ENCODE measurements at regions not wholly inside any gene's neighbourhood (a gene's known extent, or its start where the extent isn't known, plus 50 kb on each side); places are given as distances from the start of the nearest gene placed in this dataset.

GRCh38 chr5:68730220-68730978, 363.4 kb upstream of the SLC30A5 start (continued):
- TF ChIP-seq YY1 (IDR thresholded peaks at IDR 0.05; ENCODE audit: low read depth): no peak
- TF ChIP-seq FOXJ3 (CRISPR knock-in tag; IDR thresholded peaks at IDR 0.05): no peak
- TF ChIP-seq MAX (IDR thresholded peaks at IDR 0.05; ENCODE audit: low read depth): no peak
- no peak for TF ChIP-seq CTCF (IDR thresholded peaks at IDR 0.05)
- no peak for TF ChIP-seq FOXM1 (IDR thresholded peaks at IDR 0.05; ENCODE audit: low read depth)
- no peak for TF ChIP-seq TAF1 (IDR thresholded peaks at IDR 0.05; ENCODE audit: borderline replicate concordance, low read depth, low read length)
- no peak for TF ChIP-seq SIN3A (IDR thresholded peaks at IDR 0.05; ENCODE audit: borderline replicate concordance, low read depth, low read length)
- peak; percentile 19 for TF ChIP-seq CHD2 (IDR thresholded peaks at IDR 0.05; ENCODE audit: low read length, partially characterized antibody)
- TF ChIP-seq MXI1 (IDR thresholded peaks at IDR 0.05; ENCODE audit: low read depth, low read length): no peak

GRCh38 chr5:68730979-68731654, 362.7 kb upstream of the SLC30A5 start:
- Histone ChIP-seq H3K27me3 (ENCODE audit: insufficient read depth) (no peaks in the 10 kb centered on the region), H3K27ac (ENCODE audit: low read depth in 2 of 2, low read length in 1 of 2) (peak overlapping the region; percentile 50 to 86; a peak in 3 of 4 replicates), H2AFZ (ENCODE audit: low read depth) (0 out of 2 replicates have a peak overlapping the region, but pooled peaks have one; percentile 3), H3K9me2 (no peaks in the 10 kb centered on the region), H3K9me3 (no peaks in the 10 kb centered on the region), H3K4me3 (ENCODE audit: low read depth in 2 of 2, low read length in 1 of 2) (no peak overlapping the region), H3K4me2 (peak overlapping the region; percentile 40), H3K4me1 (ENCODE audit: control insufficient read depth in 1 of 2, insufficient read depth in 2 of 2, low read depth in 1 of 2, low read length in 1 of 2) (peaks cover 15 to 18% of the 10 kb centered on the region in 2 experiments; a peak in 3 of 4 replicates), H3K79me2 (ENCODE audit: insufficient read depth) (no peaks in the 10 kb centered on the region), H3F3A (replicated peaks; ENCODE audit: insufficient read depth) (no peaks in the 10 kb centered on the region), H3K36me3 (replicated peaks in 1 of 2; ENCODE audit: control insufficient read depth in 1 of 2, insufficient read depth in 2 of 2, low read length in 1 of 2) (no peaks in the 10 kb centered on the region), H4K20me1 (ENCODE audit: insufficient read depth) (no peaks in the 10 kb centered on the region), H3K9ac (no peak overlapping the region)
- ChIA-PET CTCF (interaction anchor here (0.8 to 1.2 kb wide), 3 partner anchors 12 to 444 kb away, joined by 3 to 5 read pairs (median 3); no protein-coding TSS in a partner anchor), POLR2A (no interaction called here)
- 64% methylated on average over 3 of the region's 3 CpGs for WGBS (ENCODE audit: low lambda C conversion rate)
- no peak for TF ChIP-seq TEAD4 (IDR thresholded peaks at IDR 0.05; ENCODE audit: borderline replicate concordance, insufficient read depth)
- TF ChIP-seq FOXJ3 (CRISPR knock-in tag; IDR thresholded peaks at IDR 0.05): no peak
- TF ChIP-seq SIN3A (IDR thresholded peaks at IDR 0.05; ENCODE audit: borderline replicate concordance, low read depth, low read length): no peak
- TF ChIP-seq JUND (IDR thresholded peaks at IDR 0.05): no peak
- no peak for TF ChIP-seq TCF12 (IDR thresholded peaks at IDR 0.05)
- TF ChIP-seq CTCF (IDR thresholded peaks at IDR 0.05): no peak
- TF ChIP-seq CHD2 (IDR thresholded peaks at IDR 0.05; ENCODE audit: low read length, partially characterized antibody): peak; percentile 0
- no peak for DNase-seq
